ENCODE measurements at regions not wholly inside any gene's neighbourhood (a gene's known extent, or its start where the extent isn't known, plus 50 kb on each side); places are given as distances from the start of the nearest gene placed in this dataset.

GRCh38 chr2:9065901-9066300 lies 62.4 kb upstream of the MBOAT2 start:
- TF ChIP-seq CTCF (conservative IDR thresholded peaks at IDR 0.05; ENCODE audit: low read depth, low read length) (no peak), EZH2phosphoT487 (IDR thresholded peaks at IDR 0.05; ENCODE audit: borderline replicate concordance, low read length) (no peak), EZH2 (IDR thresholded peaks at IDR 0.05; ENCODE audit: low read length, unreplicated experiment) (no peak)

Data from PC-3 (cell line).